ENCODE measurements at regions not wholly inside any gene's neighbourhood (a gene's known extent, or its start where the extent isn't known, plus 50 kb on each side); places are given as distances from the start of the nearest gene placed in this dataset.

- no peak overlapping the region for H3K27ac ChIP-seq
- H3K4me3 ChIP-seq: no peak overlapping the region
- TF ChIP-seq POLR2AphosphoS5 (IDR thresholded peaks at IDR 0.05): no peak
- TF ChIP-seq, protein P1, sequence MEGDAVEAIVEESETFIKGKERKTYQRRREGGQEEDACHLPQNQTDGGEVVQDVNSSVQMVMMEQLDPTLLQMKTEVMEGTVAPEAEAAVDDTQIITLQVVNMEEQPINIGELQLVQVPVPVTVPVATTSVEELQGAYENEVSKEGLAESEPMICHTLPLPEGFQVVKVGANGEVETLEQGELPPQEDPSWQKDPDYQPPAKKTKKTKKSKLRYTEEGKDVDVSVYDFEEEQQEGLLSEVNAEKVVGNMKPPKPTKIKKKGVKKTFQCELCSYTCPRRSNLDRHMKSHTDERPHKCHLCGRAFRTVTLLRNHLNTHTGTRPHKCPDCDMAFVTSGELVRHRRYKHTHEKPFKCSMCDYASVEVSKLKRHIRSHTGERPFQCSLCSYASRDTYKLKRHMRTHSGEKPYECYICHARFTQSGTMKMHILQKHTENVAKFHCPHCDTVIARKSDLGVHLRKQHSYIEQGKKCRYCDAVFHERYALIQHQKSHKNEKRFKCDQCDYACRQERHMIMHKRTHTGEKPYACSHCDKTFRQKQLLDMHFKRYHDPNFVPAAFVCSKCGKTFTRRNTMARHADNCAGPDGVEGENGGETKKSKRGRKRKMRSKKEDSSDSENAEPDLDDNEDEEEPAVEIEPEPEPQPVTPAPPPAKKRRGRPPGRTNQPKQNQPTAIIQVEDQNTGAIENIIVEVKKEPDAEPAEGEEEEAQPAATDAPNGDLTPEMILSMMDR (IDR thresholded peaks at IDR 0.05): no peak
- TF ChIP-seq EP300 (IDR thresholded peaks at IDR 0.05): no peak
- TF ChIP-seq POLR2A (IDR thresholded peaks at IDR 0.05): no peak
- DNase-seq: no peak
- H3K9me3 ChIP-seq: no peaks in the 10 kb centered on the region
- H3K36me3 ChIP-seq: no peaks in the 10 kb centered on the region
- no peaks in the 10 kb centered on the region for H3K27me3 ChIP-seq
- WGBS, 2 donors: 92 to 93% methylated on average over 4 of the region's 4 CpGs
- no peaks in the 10 kb centered on the region for H3K4me1 ChIP-seq
- intact Hi-C loops (cut with DNase I): no loop called here
Observed at GRCh38 chr14:85195872-85196477, 334.0 kb upstream of the FLRT2 start.

GRCh38 chr14:85198001-85198400 lies 331.9 kb upstream of the FLRT2 start:
- Histone ChIP-seq H3K4me3 (no peak overlapping the region), H3K27me3 (no peaks in the 10 kb centered on the region), H3K27ac (no peak overlapping the region), H3K4me1 (no peaks in the 10 kb centered on the region), H3K9me3 (no peaks in the 10 kb centered on the region), H3K36me3 (no peaks in the 10 kb centered on the region)
- DNase-seq: no peak
- TF ChIP-seq POLR2A (IDR thresholded peaks at IDR 0.05): no peak
- intact Hi-C loops (cut with DNase I): no loop called here
- WGBS, 2 donors: 87 to 93% methylated on average over 4 of the region's 4 CpGs

GRCh38 chr14:85205875-85206274 lies 324.1 kb upstream of the FLRT2 start:
- DNase-seq: no peak
- no peaks in the 10 kb centered on the region for H3K9me3 ChIP-seq
- H3K4me3 ChIP-seq: no peak overlapping the region
- 88% methylated on average over 2 of the region's 2 CpGs for WGBS, 2 donors
- H3K27me3 ChIP-seq: no peaks in the 10 kb centered on the region
- H3K36me3 ChIP-seq: no peaks in the 10 kb centered on the region
- no peak for TF ChIP-seq POLR2AphosphoS5 (IDR thresholded peaks at IDR 0.05)
- no peak for TF ChIP-seq EP300 (IDR thresholded peaks at IDR 0.05)
- TF ChIP-seq, protein P1 (IDR thresholded peaks at IDR 0.05): no peak
- no peak for TF ChIP-seq POLR2A (IDR thresholded peaks at IDR 0.05)
- no peak overlapping the region for H3K27ac ChIP-seq
- intact Hi-C loops (cut with DNase I): no loop called here
- H3K4me1 ChIP-seq: no peaks in the 10 kb centered on the region

- no peaks in the 10 kb centered on the region for H3K9me3 ChIP-seq
- no peak overlapping the region for H3K4me3 ChIP-seq
- WGBS, 2 donors: 59 to 68% methylated on average over 4 of the region's 4 CpGs
- intact Hi-C loops (cut with DNase I): no loop called here
- H3K4me1 ChIP-seq: no peaks in the 10 kb centered on the region
- no peaks in the 10 kb centered on the region for H3K36me3 ChIP-seq
- H3K27me3 ChIP-seq: no peaks in the 10 kb centered on the region
- no peak for DNase-seq
- no peak for TF ChIP-seq POLR2AphosphoS5 (IDR thresholded peaks at IDR 0.05)
- TF ChIP-seq, protein P1 (IDR thresholded peaks at IDR 0.05): no peak
- TF ChIP-seq POLR2A (IDR thresholded peaks at IDR 0.05): no peak
- TF ChIP-seq EP300 (IDR thresholded peaks at IDR 0.05): no peak
- no peak overlapping the region for H3K27ac ChIP-seq
Observed at GRCh38 chr14:85214471-85214870, 315.5 kb upstream of the FLRT2 start.

DNA sequence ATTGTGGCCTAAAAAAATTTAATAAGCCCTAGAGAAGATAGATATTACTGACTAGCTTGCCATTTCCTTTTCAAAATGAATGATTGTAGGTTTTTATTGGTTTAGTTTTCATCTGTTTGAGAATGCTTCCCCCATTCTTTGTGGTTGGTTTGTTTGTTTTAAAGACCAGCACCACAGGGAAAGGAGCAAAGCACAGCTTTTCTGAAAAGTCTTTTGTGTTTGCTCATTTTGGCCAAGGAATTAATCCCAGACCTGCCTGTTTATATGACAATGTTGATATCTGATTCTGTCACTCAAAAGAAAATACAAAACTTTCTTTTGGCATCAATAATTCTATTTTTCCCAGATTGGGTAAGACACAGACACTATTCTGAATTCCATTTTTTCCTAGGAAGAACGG lies 312.5 kb upstream of the FLRT2 start:
- 79 to 86% methylated on average over 1 of the region's 1 CpG for WGBS, 2 donors
- intact Hi-C loops (cut with DNase I): no loop called here
- Histone ChIP-seq H3K27me3 (no peaks in the 10 kb centered on the region), H3K36me3 (no peaks in the 10 kb centered on the region), H3K4me3 (no peak overlapping the region), H3K27ac (no peak overlapping the region), H3K4me1 (no peaks in the 10 kb centered on the region), H3K9me3 (no peaks in the 10 kb centered on the region)
- no peak for DNase-seq
- TF ChIP-seq, protein P1 (IDR thresholded peaks at IDR 0.05): no peak
- TF ChIP-seq EP300 (IDR thresholded peaks at IDR 0.05): no peak
- no peak for TF ChIP-seq POLR2A (IDR thresholded peaks at IDR 0.05)

Measured in sigmoid colon (tissue), 6 donors.